ENCODE measurements at regions not wholly inside any gene's neighbourhood (a gene's known extent, or its start where the extent isn't known, plus 50 kb on each side); places are given as distances from the start of the nearest gene placed in this dataset.

- Histone ChIP-seq H3K4me3 (ENCODE audit: low read depth, low read length, poor library complexity, severe bottlenecking) (no peak overlapping the region), H3K9me3 (ENCODE audit: low read depth, low read length, poor library complexity, severe bottlenecking) (no peaks in the 10 kb centered on the region), H3K27ac (ENCODE audit: low read depth, low read length, poor library complexity, severe bottlenecking) (no peak overlapping the region), H3K27me3 (replicated peaks; ENCODE audit: insufficient read depth, low read depth, low read length, poor library complexity) (no peaks in the 10 kb centered on the region), H3K36me3 (ENCODE audit: insufficient read depth, low read length, poor library complexity, severe bottlenecking) (no peaks in the 10 kb centered on the region), H3K4me1 (ENCODE audit: insufficient read depth, low read length, poor library complexity, severe bottlenecking) (no peaks in the 10 kb centered on the region)
- no peak for DNase-seq (ENCODE audit: low spot score)
- TF ChIP-seq EZH2 (IDR thresholded peaks at IDR 0.05; ENCODE audit: borderline replicate concordance, low read depth, low read length, poor library complexity, severe bottlenecking) (no peak), CTCF (conservative IDR thresholded peaks at IDR 0.05; ENCODE audit: low read depth, low read length) (no peak)
- no TSS peak for BruUV-seq (replicated peaks)
- POLR2A ChIA-PET (ENCODE audit: low non-redundant PET), result no interaction called here
- intact Hi-C loops (cut with micrococcal nuclease; ENCODE audit: unreplicated experiment), result no loop called here
- CTCF ChIA-PET, result no interaction called here
Measured at GRCh38 chr17:52244689-52245088, 86.2 kb upstream of the CA10 start.

- H3K4me1 ChIP-seq (ENCODE audit: insufficient read depth, low read length, poor library complexity, severe bottlenecking), result no peaks in the 10 kb centered on the region
- POLR2A ChIA-PET (ENCODE audit: low non-redundant PET), result no interaction called here
- no peaks in the 10 kb centered on the region for H3K9me3 ChIP-seq (ENCODE audit: low read depth, low read length, poor library complexity, severe bottlenecking)
- intact Hi-C loops (cut with micrococcal nuclease; ENCODE audit: unreplicated experiment), result no loop called here
- CTCF ChIA-PET, result no interaction called here
- TF ChIP-seq CTCF (conservative IDR thresholded peaks at IDR 0.05; ENCODE audit: low read depth, low read length) (no peak), EZH2 (IDR thresholded peaks at IDR 0.05; ENCODE audit: borderline replicate concordance, low read depth, low read length, poor library complexity, severe bottlenecking) (no peak)
- H3K36me3 ChIP-seq (ENCODE audit: insufficient read depth, low read length, poor library complexity, severe bottlenecking), result no peaks in the 10 kb centered on the region
- H3K4me3 ChIP-seq (ENCODE audit: low read depth, low read length, poor library complexity, severe bottlenecking), result no peak overlapping the region
- H3K27me3 ChIP-seq (replicated peaks; ENCODE audit: insufficient read depth, low read depth, low read length, poor library complexity), result no peaks in the 10 kb centered on the region
- no TSS peak for BruUV-seq (replicated peaks)
- no peak overlapping the region for H3K27ac ChIP-seq (ENCODE audit: low read depth, low read length, poor library complexity, severe bottlenecking)
- no peak for DNase-seq (ENCODE audit: low spot score)
Measured at GRCh38 chr17:52242268-52242667, 83.8 kb upstream of the CA10 start.

GRCh38 chr17:52237151-52237550 lies 78.6 kb upstream of the CA10 start:
- ChIA-PET CTCF (no interaction called here), POLR2A (ENCODE audit: low non-redundant PET) (no interaction called here)
- H3K4me3 ChIP-seq (ENCODE audit: low read depth, low read length, poor library complexity, severe bottlenecking), result no peak overlapping the region
- BruUV-seq (replicated peaks), result no TSS peak
- TF ChIP-seq EZH2 (IDR thresholded peaks at IDR 0.05; ENCODE audit: borderline replicate concordance, low read depth, low read length, poor library complexity, severe bottlenecking), result no peak
- TF ChIP-seq CTCF (conservative IDR thresholded peaks at IDR 0.05; ENCODE audit: low read depth, low read length), result no peak
- intact Hi-C loops (cut with micrococcal nuclease; ENCODE audit: unreplicated experiment), result no loop called here
- H3K36me3 ChIP-seq (ENCODE audit: insufficient read depth, low read length, poor library complexity, severe bottlenecking), result no peaks in the 10 kb centered on the region
- no peaks in the 10 kb centered on the region for H3K27me3 ChIP-seq (replicated peaks; ENCODE audit: insufficient read depth, low read depth, low read length, poor library complexity)
- DNase-seq (ENCODE audit: low spot score), result no peak
- H3K9me3 ChIP-seq (ENCODE audit: low read depth, low read length, poor library complexity, severe bottlenecking), result no peaks in the 10 kb centered on the region
- H3K27ac ChIP-seq (ENCODE audit: low read depth, low read length, poor library complexity, severe bottlenecking), result no peak overlapping the region
- H3K4me1 ChIP-seq (ENCODE audit: insufficient read depth, low read length, poor library complexity, severe bottlenecking), result no peaks in the 10 kb centered on the region

Data from A673 (cell line).